HepG2 (cell line): ENCODE measurements at regions not wholly inside any gene's neighbourhood (a gene's known extent, or its start where the extent isn't known, plus 50 kb on each side); places are given as distances from the start of the nearest gene placed in this dataset.

ENCODE experiments used
- ATAC-seq: fragments of 200-7000 bp; cut with Tn5 transposase; 3 replicates; pipeline ENCODE4 v1.9.1; 2020; ENCODE audit warnings: mild to moderate bottlenecking, moderate library complexity
- BruUV-seq: library from RNA; stranded (reverse); fragments of 400-500 nt; replicated peaks from 2 replicates; lab custom pipeline; 2021; lab: Mats Ljungman, UMichigan
- CTCF ChIA-PET: fragments of 300-600 bp; formaldehyde crosslinking; extraction: SDS; loops from one replicate; lab custom pipeline; 2021; ENCODE audit warnings: low total read pairs, inconsistent platforms, low intra/inter-chr PET ratio; lab: Yijun Ruan, JAX
- POLR2A ChIA-PET: fragments of 350-600 bp; sonication (Branson Sonifier 250); formaldehyde crosslinking; loops from one replicate; lab custom pipeline; 2020; ENCODE audit warnings: antibody characterized with exemption, inconsistent platforms; lab: Yijun Ruan, JAX
- DNase-seq: peaks from one replicate; pipeline ENCODE4 v3.0.0-alpha.2; 2015; ENCODE audit warnings: low spot score
- FAIRE-seq: peaks from 3 replicates; lab custom pipeline; 2011; peaks lifted over from hg19 to GRCh38; lab: Jason Lieb, UNC
- H2AFZ ChIP-seq: one replicate; pipeline ENCODE4 v1.6.1; 2011; ENCODE audit warnings: low read length, inconsistent platforms
- H3K27ac ChIP-seq: fragments of 300-600 bp; 3 replicates; pipeline ENCODE4 v1.8.0; 2011; ENCODE audit warnings: mixed run types, mild to moderate bottlenecking, mixed read lengths, low read length, inconsistent platforms; ENCODE audit not compliant: insufficient read depth; ENCODE audit errors: extremely low read length
- H3K27me3 ChIP-seq, 2 experiments: fragments of 200-600 bp in 1 of 2; 2 replicates in 1 of 2; 3 replicates in 1 of 2; pipeline versions ENCODE4 v1.6.0 to v1.8.0; 2011; ENCODE audit warnings: low read length in 2 of 2, mild to moderate bottlenecking in 2 of 2, moderate library complexity in 2 of 2, inconsistent platforms in 1 of 2; ENCODE audit not compliant: insufficient read depth in 2 of 2, control insufficient read depth in 1 of 2
- H3K36me3 ChIP-seq, 2 experiments: fragments of 200-600 bp in 1 of 2; replicated peaks in 1 of 2; 2 replicates in 1 of 2; 3 replicates in 1 of 2; pipeline versions ENCODE4 v1.5.1 to v1.8.0; 2011; ENCODE audit warnings: low read length in 2 of 2, inconsistent platforms in 1 of 2; ENCODE audit not compliant: insufficient read depth in 2 of 2, control insufficient read depth in 1 of 2
- H3K4me1 ChIP-seq: 2 replicates; pipeline ENCODE4 v1.5.1; 2012; ENCODE audit warnings: low read length, inconsistent platforms; ENCODE audit not compliant: insufficient read depth
- H3K4me2 ChIP-seq: 2 replicates; pipeline ENCODE4 v1.6.0; 2011; ENCODE audit warnings: low read depth, low read length, inconsistent platforms
- H3K4me3 ChIP-seq, 3 experiments: fragments of 200-600 bp in 1 of 3; sonication (generic), shearing (Covaris generic) in 1 of 3; replicated peaks in 1 of 3; 2 replicates each; pipeline ENCODE4 v1.5.1; 2011 to 2016; ENCODE audit warnings: low read length in 3 of 3, inconsistent platforms in 2 of 3, low read depth in 2 of 3, mild to moderate bottlenecking in 2 of 3, control low read depth in 1 of 3, mixed read lengths in 1 of 3; ENCODE audit not compliant: insufficient read depth in 1 of 3
- H3K79me2 ChIP-seq: one replicate; pipeline ENCODE4 v1.6.1; 2011; ENCODE audit warnings: low read length, inconsistent platforms; ENCODE audit not compliant: insufficient read depth
- H3K9ac ChIP-seq: 2 replicates; pipeline ENCODE4 v1.6.0; 2011; ENCODE audit warnings: mild to moderate bottlenecking, low read depth, low read length, inconsistent platforms; ENCODE audit not compliant: insufficient read depth
- H3K9me3 ChIP-seq: 2 replicates; pipeline ENCODE4 v1.5.1; 2012; ENCODE audit warnings: mild to moderate bottlenecking, low read length
- H4K20me1 ChIP-seq: 2 replicates; pipeline ENCODE4 v1.6.0; 2011; ENCODE audit warnings: inconsistent platforms, mild to moderate bottlenecking, low read length, moderate library complexity; ENCODE audit not compliant: insufficient read depth
- ARHGAP35 ChIP-seq: sonication (generic); formaldehyde crosslinking; IDR thresholded peaks from 2 replicates; pipeline ENCODE4 v1.9.0; 2022; ENCODE audit warnings: mild to moderate bottlenecking, inconsistent platforms, moderate library complexity, missing genetic modification reagents, borderline replicate concordance
- CHD2 ChIP-seq: IDR thresholded peaks from 2 replicates; pipeline ENCODE4 v1.6.1; 2011; ENCODE audit warnings: low read depth, low read length, improper control_type of control experiment
- DMAP1 ChIP-seq: IDR thresholded peaks from 2 replicates; pipeline ENCODE4 v1.6.1; 2016
- GABPB1 ChIP-seq: IDR thresholded peaks from 2 replicates; pipeline ENCODE4 v1.6.1; 2016; ENCODE audit warnings: mild to moderate bottlenecking, missing genetic modification reagents, moderate library complexity, missing compliant biosample characterization
- GLI4 ChIP-seq: sonication (generic); formaldehyde crosslinking; IDR thresholded peaks from 2 replicates; pipeline ENCODE4 v1.5.1; 2020; ENCODE audit warnings: missing genetic modification reagents, mild to moderate bottlenecking, moderate library complexity, borderline replicate concordance
- HBP1 ChIP-seq: IDR thresholded peaks from 2 replicates; pipeline ENCODE4 v1.6.1; 2016; ENCODE audit warnings: low read depth, control low read depth
- HOMEZ ChIP-seq: IDR thresholded peaks from 2 replicates; pipeline ENCODE4 v1.6.1; 2016; ENCODE audit warnings: low read depth
- NAIF1 ChIP-seq: sonication (generic); formaldehyde crosslinking; IDR thresholded peaks from 2 replicates; pipeline ENCODE4 v1.5.0; 2020; ENCODE audit warnings: mild to moderate bottlenecking, missing genetic modification reagents, borderline replicate concordance
- ZNF34 ChIP-seq: sonication (generic); formaldehyde crosslinking; IDR thresholded peaks from 2 replicates; pipeline ENCODE4 v1.4.0; 2020; ENCODE audit warnings: mild to moderate bottlenecking, missing genetic modification reagents, borderline replicate concordance
- ZNF367 ChIP-seq: sonication (generic); formaldehyde crosslinking; IDR thresholded peaks from 2 replicates; pipeline ENCODE4 v1.4.0; 2020; ENCODE audit warnings: missing genetic modification reagents, borderline replicate concordance
- ZNF558 ChIP-seq: sonication (generic); formaldehyde crosslinking; IDR thresholded peaks from 2 replicates; pipeline ENCODE4 v1.9.0; 2022; ENCODE audit warnings: mild to moderate bottlenecking, missing genetic modification reagents, borderline replicate concordance
- WGBS: methylation state at CpG from one replicate; pipeline ENCODE4 v1.1.6; 2017; ENCODE audit warnings: low lambda C conversion rate; 5-methylcytosine and 5-hydroxymethylcytosine counted together
- in situ Hi-C: cut with HindIII; loops from 2 replicates; pipeline ENCODE4 v1.10.0; 2017; ENCODE audit warnings: low pct_unique_long_range_greater_than_20kb; ENCODE audit not compliant: extremely low pct_ligation_motif_present
- intact Hi-C: fragments of 100-400 bp; cut with micrococcal nuclease; formaldehyde crosslinking; loops from one replicate; pipeline ENCODE4 v1.10.0; 2022; ENCODE audit not compliant: unreplicated experiment
- TF ChIP-seq, protein P1 (sequence below): IDR thresholded peaks from 2 replicates; pipeline ENCODE4 v1.6.1; 2018; ENCODE audit warnings: missing genetic modification reagents

GRCh38 chrX:10974920-10975319 is 136.2 kb upstream of the HCCS start:
- no TSS peak for BruUV-seq
- intact Hi-C loops (no loop called here), in situ Hi-C loops (no loop called here)
- Histone ChIP-seq H3K79me2 (no peaks in the 10 kb centered on the region), H3K4me3 (no peak overlapping the region), H3K4me1 (peaks cover 3% of the 10 kb centered on the region), H3K27me3 (no peaks in the 10 kb centered on the region), H2AFZ (no peak overlapping the region), H3K36me3 (no peaks in the 10 kb centered on the region), H3K4me2 (no peak overlapping the region), H3K27ac (no peak overlapping the region), H3K9ac (no peak overlapping the region), H4K20me1 (no peaks in the 10 kb centered on the region), H3K9me3 (no peaks in the 10 kb centered on the region)
- ChIA-PET CTCF (no interaction called here), POLR2A (no interaction called here)
- DNase-seq, result no peak
- 95% methylated on average over 1 of the region's 1 CpG for WGBS
- FAIRE-seq, result no peak
- no peak for TF ChIP-seq GABPB1 (CRISPR knock-in tag)
- TF ChIP-seq DMAP1 (CRISPR knock-in tag), result no peak
- no peak for TF ChIP-seq GLI4 (CRISPR knock-in tag)
- TF ChIP-seq ARHGAP35 (CRISPR knock-in tag), result no peak
- no peak for TF ChIP-seq ZNF367
- TF ChIP-seq ZNF558 (CRISPR knock-in tag), result no peak
- no peak for ATAC-seq

DNA sequence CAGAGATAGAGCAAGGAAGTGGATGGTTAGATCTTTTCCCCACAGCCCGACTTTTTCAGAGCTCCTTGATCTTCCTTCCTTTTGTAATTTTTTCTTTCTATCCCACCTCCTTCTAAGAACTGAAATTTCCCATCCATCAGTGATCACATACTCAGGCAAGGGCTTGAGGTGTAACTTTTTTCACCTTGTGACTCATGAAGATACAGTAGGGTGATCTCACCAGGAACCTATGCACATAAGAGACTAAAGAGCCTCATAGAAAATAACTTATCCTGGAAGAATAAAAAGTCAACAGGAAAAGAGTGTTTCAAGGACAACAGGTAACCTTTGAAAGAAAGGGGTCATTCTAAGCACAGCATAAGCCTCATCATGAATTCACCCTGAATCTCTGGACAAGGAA is 131.2 kb upstream of the HCCS start:
- no peak for TF ChIP-seq ZNF34 (CRISPR knock-in tag)
- TF ChIP-seq HBP1 (CRISPR knock-in tag), result no peak
- no peak for TF ChIP-seq CHD2
- TF ChIP-seq, protein P1, sequence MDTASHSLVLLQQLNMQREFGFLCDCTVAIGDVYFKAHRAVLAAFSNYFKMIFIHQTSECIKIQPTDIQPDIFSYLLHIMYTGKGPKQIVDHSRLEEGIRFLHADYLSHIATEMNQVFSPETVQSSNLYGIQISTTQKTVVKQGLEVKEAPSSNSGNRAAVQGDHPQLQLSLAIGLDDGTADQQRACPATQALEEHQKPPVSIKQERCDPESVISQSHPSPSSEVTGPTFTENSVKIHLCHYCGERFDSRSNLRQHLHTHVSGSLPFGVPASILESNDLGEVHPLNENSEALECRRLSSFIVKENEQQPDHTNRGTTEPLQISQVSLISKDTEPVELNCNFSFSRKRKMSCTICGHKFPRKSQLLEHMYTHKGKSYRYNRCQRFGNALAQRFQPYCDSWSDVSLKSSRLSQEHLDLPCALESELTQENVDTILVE (CRISPR knock-in tag), result no peak
- no peak for TF ChIP-seq HOMEZ (CRISPR knock-in tag)
- no peak for TF ChIP-seq NAIF1 (CRISPR knock-in tag)
- POLR2A ChIA-PET, result no interaction called here
- Histone ChIP-seq H3K27me3 (no peaks in the 10 kb centered on the region), H3K27ac (no peak overlapping the region), H3K4me3 (no peak overlapping the region), H3K79me2 (no peaks in the 10 kb centered on the region), H3K4me1 (peaks cover 35% of the 10 kb centered on the region), H2AFZ (no peak overlapping the region), H3K9me3 (no peaks in the 10 kb centered on the region), H3K4me2 (no peak overlapping the region), H3K9ac (no peak overlapping the region), H4K20me1 (no peaks in the 10 kb centered on the region), H3K36me3 (no peaks in the 10 kb centered on the region)
- ATAC-seq (no peak), DNase-seq (no peak), FAIRE-seq (no peak)
- in situ Hi-C loops (no loop called here), intact Hi-C loops (loop anchor here (5.0 kb wide), 1 partner anchor 78 kb away; no protein-coding TSS in a partner anchor)
- BruUV-seq, result no TSS peak
- CTCF ChIA-PET, result no interaction called here
- WGBS, result 87% methylated on average over 1 of the region's 1 CpG
